ENCODE measurements at regions not wholly inside any gene's neighbourhood (a gene's known extent, or its start where the extent isn't known, plus 50 kb on each side); places are given as distances from the start of the nearest gene placed in this dataset.

DNA sequence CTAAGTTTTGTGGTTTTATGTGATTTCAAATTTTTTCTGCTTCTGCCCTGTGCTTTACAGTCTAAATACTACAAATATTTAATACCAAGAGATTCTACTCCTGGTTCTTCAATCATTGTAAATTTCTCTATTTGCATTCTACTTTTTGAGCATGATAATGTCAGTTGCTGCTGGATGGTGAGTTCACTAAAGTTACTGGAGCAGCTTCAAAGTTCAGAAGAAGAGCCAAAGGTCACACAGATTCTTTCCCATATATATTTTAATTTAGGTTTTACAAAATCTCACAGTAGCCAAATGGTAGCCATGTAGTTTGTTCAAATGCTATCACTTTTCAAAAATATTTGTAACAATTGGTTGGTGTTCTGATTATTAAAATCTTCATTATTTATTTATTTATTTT lies 378.7 kb downstream of the TMEM232 start:
- no peaks in the 10 kb centered on the region for H3K36me3 ChIP-seq (ENCODE audit: control insufficient read depth, insufficient read depth, low read length)
- no peak for FAIRE-seq
- H3K4me3 ChIP-seq (ENCODE audit: low read depth, low read length): no peak overlapping the region
- DNase-seq (ENCODE audit: low read depth): no peak
- TF ChIP-seq, protein P1, sequence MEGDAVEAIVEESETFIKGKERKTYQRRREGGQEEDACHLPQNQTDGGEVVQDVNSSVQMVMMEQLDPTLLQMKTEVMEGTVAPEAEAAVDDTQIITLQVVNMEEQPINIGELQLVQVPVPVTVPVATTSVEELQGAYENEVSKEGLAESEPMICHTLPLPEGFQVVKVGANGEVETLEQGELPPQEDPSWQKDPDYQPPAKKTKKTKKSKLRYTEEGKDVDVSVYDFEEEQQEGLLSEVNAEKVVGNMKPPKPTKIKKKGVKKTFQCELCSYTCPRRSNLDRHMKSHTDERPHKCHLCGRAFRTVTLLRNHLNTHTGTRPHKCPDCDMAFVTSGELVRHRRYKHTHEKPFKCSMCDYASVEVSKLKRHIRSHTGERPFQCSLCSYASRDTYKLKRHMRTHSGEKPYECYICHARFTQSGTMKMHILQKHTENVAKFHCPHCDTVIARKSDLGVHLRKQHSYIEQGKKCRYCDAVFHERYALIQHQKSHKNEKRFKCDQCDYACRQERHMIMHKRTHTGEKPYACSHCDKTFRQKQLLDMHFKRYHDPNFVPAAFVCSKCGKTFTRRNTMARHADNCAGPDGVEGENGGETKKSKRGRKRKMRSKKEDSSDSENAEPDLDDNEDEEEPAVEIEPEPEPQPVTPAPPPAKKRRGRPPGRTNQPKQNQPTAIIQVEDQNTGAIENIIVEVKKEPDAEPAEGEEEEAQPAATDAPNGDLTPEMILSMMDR (IDR thresholded peaks at IDR 0.05; ENCODE audit: insufficient read depth, low read length, severe bottlenecking): no peak
- no peaks in the 10 kb centered on the region for H3K27me3 ChIP-seq (ENCODE audit: control insufficient read depth, insufficient read depth, low read length)

DNA sequence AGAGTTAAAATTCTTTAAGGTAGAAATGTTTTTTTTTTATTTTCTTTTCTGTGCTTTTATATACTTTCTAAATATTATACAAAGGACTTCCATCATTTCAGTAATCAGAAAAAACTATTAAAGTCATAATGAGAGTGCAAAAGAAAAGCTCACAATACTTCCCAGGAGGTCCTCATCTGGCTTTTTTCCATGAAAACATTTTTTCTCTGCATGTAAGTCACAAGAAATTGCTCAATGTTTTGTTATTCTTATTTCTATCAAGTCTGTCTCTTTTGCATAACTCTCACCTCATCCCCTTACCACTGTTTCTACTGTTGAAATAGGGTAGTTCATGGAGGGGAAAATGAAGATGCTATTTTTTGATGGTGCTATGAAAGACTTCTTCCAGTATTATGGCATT lies 375.0 kb downstream of the TMEM232 start:
- FAIRE-seq (no peak), DNase-seq (ENCODE audit: low read depth) (no peak)
- no peaks in the 10 kb centered on the region for H3K36me3 ChIP-seq (ENCODE audit: control insufficient read depth, insufficient read depth, low read length)
- no peak overlapping the region for H3K4me3 ChIP-seq (ENCODE audit: low read depth, low read length)
- TF ChIP-seq, protein P1 (IDR thresholded peaks at IDR 0.05; ENCODE audit: insufficient read depth, low read length, severe bottlenecking): no peak
- H3K27me3 ChIP-seq (ENCODE audit: control insufficient read depth, insufficient read depth, low read length): no peaks in the 10 kb centered on the region

DNA sequence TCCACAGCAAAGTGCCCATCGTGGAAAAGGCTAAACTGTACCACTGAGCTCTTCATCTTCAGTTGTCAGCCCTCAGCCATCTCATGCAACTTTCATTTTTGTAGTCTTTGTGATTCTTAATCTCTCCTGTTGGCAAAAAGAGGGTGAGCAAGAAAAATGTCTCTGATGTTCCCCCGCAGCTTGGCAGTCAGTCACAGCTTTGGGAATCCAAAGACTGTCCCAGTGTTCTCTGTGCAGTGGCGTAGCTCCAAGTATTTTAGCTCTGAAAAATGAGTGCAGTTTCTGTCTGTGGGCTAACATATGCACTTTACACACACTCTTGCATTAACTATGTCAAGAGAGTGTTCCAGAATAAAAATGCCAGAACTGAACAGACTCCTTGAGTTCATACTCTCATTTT lies 372.2 kb downstream of the TMEM232 start:
- DNase-seq (ENCODE audit: low read depth) (no peak), FAIRE-seq (no peak)
- H3K27me3 ChIP-seq (ENCODE audit: control insufficient read depth, insufficient read depth, low read length): no peaks in the 10 kb centered on the region
- TF ChIP-seq, protein P1 (IDR thresholded peaks at IDR 0.05; ENCODE audit: insufficient read depth, low read length, severe bottlenecking): no peak
- H3K36me3 ChIP-seq (ENCODE audit: control insufficient read depth, insufficient read depth, low read length): no peaks in the 10 kb centered on the region
- H3K4me3 ChIP-seq (ENCODE audit: low read depth, low read length): no peak overlapping the region

DNA sequence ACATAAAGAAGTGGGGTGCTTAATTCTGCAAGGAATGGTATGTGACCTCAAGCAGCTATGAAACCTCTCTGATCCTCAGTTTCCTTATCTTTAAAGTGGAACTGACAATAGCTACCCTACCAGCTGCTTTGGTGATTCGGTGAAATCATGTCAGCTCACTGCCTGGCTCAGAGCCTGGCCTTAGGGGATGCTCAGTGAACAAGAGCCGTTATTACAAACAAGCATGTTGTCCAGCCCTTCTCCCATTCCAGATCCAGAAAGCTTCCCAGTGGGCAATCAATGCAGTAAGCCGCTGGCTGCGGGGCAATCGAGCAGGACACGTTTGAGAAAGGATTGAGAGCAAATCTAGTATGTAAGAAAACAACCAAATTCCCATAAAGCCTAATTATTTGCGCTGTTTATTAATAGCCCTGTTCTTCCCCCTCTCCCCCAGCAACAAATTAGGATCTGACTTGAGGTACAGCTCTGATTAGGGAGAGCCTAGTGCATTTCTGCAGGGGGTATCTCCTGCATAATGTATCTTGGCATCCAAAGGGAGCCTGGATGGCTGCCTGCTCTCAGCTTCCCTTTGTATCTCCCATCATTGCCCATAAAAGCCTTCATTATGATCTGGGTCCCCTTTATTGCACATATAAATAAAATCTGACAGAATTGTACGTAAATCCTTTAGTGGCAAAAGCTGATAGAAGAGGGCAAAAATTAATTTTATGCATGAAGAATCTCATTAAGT lies 371.4 kb downstream of the TMEM232 start:
- Histone ChIP-seq H3K36me3 (ENCODE audit: control insufficient read depth, insufficient read depth, low read length) (no peaks in the 10 kb centered on the region), H3K4me3 (ENCODE audit: low read depth, low read length) (no peak overlapping the region), H3K27me3 (ENCODE audit: control insufficient read depth, insufficient read depth, low read length) (no peaks in the 10 kb centered on the region)
- DNase-seq (ENCODE audit: low read depth) (no peak), FAIRE-seq (no peak)
- TF ChIP-seq, protein P1 (IDR thresholded peaks at IDR 0.05; ENCODE audit: insufficient read depth, low read length, severe bottlenecking): no peak

DNA sequence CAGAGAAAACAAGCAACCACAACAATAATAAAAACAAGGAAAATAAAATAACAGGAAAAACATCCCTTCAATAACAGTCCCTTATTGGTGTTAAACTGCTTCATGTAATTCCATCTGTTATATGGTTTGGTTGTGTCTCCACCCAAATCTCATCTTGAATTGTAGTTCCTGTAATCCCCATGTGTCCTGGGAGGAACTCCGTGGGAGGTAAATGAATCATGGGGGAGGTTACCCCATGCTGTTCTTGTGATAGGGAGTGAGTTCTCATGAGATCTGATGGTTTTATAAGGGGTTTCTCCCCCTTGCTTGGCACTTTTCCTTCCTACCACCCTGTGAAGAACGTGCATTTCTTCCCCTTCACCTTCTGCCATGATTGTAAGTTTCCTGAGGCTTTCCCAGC lies 369.8 kb downstream of the TMEM232 start:
- no peak for FAIRE-seq

More for the DNA sequence above, 369.8 kb downstream of the TMEM232 start:
- Histone ChIP-seq H3K27me3 (ENCODE audit: control insufficient read depth, insufficient read depth, low read length) (no peaks in the 10 kb centered on the region), H3K36me3 (ENCODE audit: control insufficient read depth, insufficient read depth, low read length) (no peaks in the 10 kb centered on the region), H3K4me3 (ENCODE audit: low read depth, low read length) (no peak overlapping the region)
- DNase-seq (ENCODE audit: low read depth): no peak
- TF ChIP-seq, protein P1 (IDR thresholded peaks at IDR 0.05; ENCODE audit: insufficient read depth, low read length, severe bottlenecking): no peak
